A673 (cell line): ENCODE measurements at regions not wholly inside any gene's neighbourhood (a gene's known extent, or its start where the extent isn't known, plus 50 kb on each side); places are given as distances from the start of the nearest gene placed in this dataset.

Experiments
- CTCF ChIP-seq: fragments of 300-800, 200-600 bp; sonication (generic); conservative IDR thresholded peaks from 2 replicates; pipeline ENCODE4 v1.5.1; 2017; ENCODE audit warnings: low read depth, mild to moderate bottlenecking, antibody characterized with exemption, low read length, moderate library complexity, mixed read lengths
- EZH2 ChIP-seq: fragments of 200-600 bp; sonication (generic); IDR thresholded peaks from 2 replicates; pipeline ENCODE4 v1.6.1; 2017; ENCODE audit warnings: borderline replicate concordance, low read depth, mild to moderate bottlenecking, mixed read lengths, antibody characterized with exemption, low read length; ENCODE audit not compliant: poor library complexity, severe bottlenecking

- no peak for TF ChIP-seq CTCF
- no peak for TF ChIP-seq EZH2
These were observed 88.6 kb downstream of the GTPBP8 start for GRCh38 chr3:113079218-113079961.
